ENCODE measurements at regions not wholly inside any gene's neighbourhood (a gene's known extent, or its start where the extent isn't known, plus 50 kb on each side); places are given as distances from the start of the nearest gene placed in this dataset.

GRCh38 chr12:115817389-115817788, 460.1 kb downstream of the MED13L start:
- no peak for TF ChIP-seq CTCF (IDR thresholded peaks at IDR 0.05; ENCODE audit: low read length)
- no peak for TF ChIP-seq EZH2 (IDR thresholded peaks at IDR 0.05; ENCODE audit: borderline replicate concordance, low read length)

All from OCI-LY1 (cell line).